ENCODE measurements at regions not wholly inside any gene's neighbourhood (a gene's known extent, or its start where the extent isn't known, plus 50 kb on each side); places are given as distances from the start of the nearest gene placed in this dataset.

DNA sequence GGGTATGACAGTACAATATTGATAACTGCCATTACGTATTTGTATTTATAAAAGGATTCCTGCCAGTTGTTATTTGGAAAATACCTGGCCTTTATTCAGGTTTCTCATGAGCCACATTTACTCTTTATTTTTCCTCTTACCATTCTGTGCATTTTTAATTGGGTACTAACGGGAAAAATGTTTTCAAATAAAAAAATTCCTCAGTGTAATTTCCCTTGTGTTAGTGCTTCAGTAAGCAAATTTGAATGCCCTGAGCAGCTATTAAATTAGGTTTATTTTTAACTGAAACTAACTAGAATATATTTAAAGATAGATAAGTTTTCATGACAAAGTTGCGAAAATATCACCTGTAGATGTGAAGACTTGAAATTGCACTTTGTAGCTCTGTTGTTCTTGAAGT is 146.0 kb downstream of the PTCHD4 start:
- no peaks in the 10 kb centered on the region for H3K79me2 ChIP-seq (replicated peaks; ENCODE audit: insufficient read depth)
- no peaks in the 10 kb centered on the region for H3F3A ChIP-seq (replicated peaks; ENCODE audit: low read depth)
- H2AFZ ChIP-seq, result no peak overlapping the region
- no peak overlapping the region for H3K4me2 ChIP-seq
- no peak for DNase-seq (ENCODE audit: low spot score)
- no peak overlapping the region for H3K4me3 ChIP-seq
- H3K9me2 ChIP-seq (ENCODE audit: insufficient read depth), result peaks cover 7% of the 10 kb centered on the region; the same call in 1 of the 2 replicates
- no peak overlapping the region for H3K27ac Mint-ChIP-seq
- no peaks in the 10 kb centered on the region for H4K20me1 ChIP-seq (replicated peaks; ENCODE audit: insufficient read depth)
- H3K9me3 Mint-ChIP-seq, result no peaks in the 10 kb centered on the region; the same call in 2 of the 3 replicates
- H3K36me3 Mint-ChIP-seq (ENCODE audit: low read depth), result no peaks in the 10 kb centered on the region
- H3K4me1 ChIP-seq (ENCODE audit: insufficient read depth), result no peaks in the 10 kb centered on the region
- no peaks in the 10 kb centered on the region for H3K27me3 Mint-ChIP-seq (ENCODE audit: insufficient read depth, low read depth, poor library complexity)
- no peak overlapping the region for H3K27ac ChIP-seq (ENCODE audit: low read depth)
- H3K36me3 ChIP-seq (ENCODE audit: insufficient read depth), result no peaks in the 10 kb centered on the region
- TF ChIP-seq CREB1 (CRISPR knock-in tag; IDR thresholded peaks at IDR 0.05; ENCODE audit: low read depth) (no peak), STAT1 (IDR thresholded peaks at IDR 0.05; ENCODE audit: unreplicated experiment) (no peak)
- H3K4me1 Mint-ChIP-seq, result peaks cover 2% of the 10 kb centered on the region; the same call in 2 of the 3 replicates
- ATAC-seq, result no peak
- H3K27me3 ChIP-seq (ENCODE audit: insufficient read depth), result no peaks in the 10 kb centered on the region
- H3K4me3 Mint-ChIP-seq, result no peak overlapping the region

- Histone ChIP-seq H3K27me3 (ENCODE audit: insufficient read depth) (no peaks in the 10 kb centered on the region), H3F3A (replicated peaks; ENCODE audit: low read depth) (no peaks in the 10 kb centered on the region), H3K36me3 (ENCODE audit: insufficient read depth) (no peaks in the 10 kb centered on the region), H4K20me1 (replicated peaks; ENCODE audit: insufficient read depth) (no peaks in the 10 kb centered on the region), H3K4me1 (ENCODE audit: insufficient read depth) (no peaks in the 10 kb centered on the region), H3K4me2 (no peak overlapping the region), H3K4me3 (no peak overlapping the region), H2AFZ (no peak overlapping the region), H3K9me2 (ENCODE audit: insufficient read depth) (peaks cover 3% of the 10 kb centered on the region; the same call in 1 of the 2 replicates), H3K27ac (ENCODE audit: low read depth) (no peak overlapping the region), H3K79me2 (replicated peaks; ENCODE audit: insufficient read depth) (no peaks in the 10 kb centered on the region)
- Mint-ChIP-seq H3K27ac (no peak overlapping the region), H3K9me3 (no peaks in the 10 kb centered on the region; the same call in 1 of the 3 replicates), H3K27me3 (ENCODE audit: insufficient read depth, low read depth, poor library complexity) (no peaks in the 10 kb centered on the region), H3K36me3 (ENCODE audit: low read depth) (no peaks in the 10 kb centered on the region), H3K4me3 (no peak overlapping the region), H3K4me1 (no peaks in the 10 kb centered on the region)
- ATAC-seq, result no peak
- no peak for TF ChIP-seq ETS1 (IDR thresholded peaks at IDR 0.05)
- no peak for TF ChIP-seq CTCF (conservative IDR thresholded peaks at IDR 0.05; ENCODE audit: low read depth in 2 of 2)
- no peak for TF ChIP-seq STAT1 (IDR thresholded peaks at IDR 0.05; ENCODE audit: unreplicated experiment)
- TF ChIP-seq REST (IDR thresholded peaks at IDR 0.05; ENCODE audit: unreplicated experiment), result no peak
- no peak for TF ChIP-seq EZH2phosphoT487 (IDR thresholded peaks at IDR 0.05; ENCODE audit: unreplicated experiment)
- DNase-seq (ENCODE audit: low spot score), result no peak
Observed at GRCh38 chr6:47952640-47953039, 158.4 kb downstream of the PTCHD4 start.

Measured in GM23338 (cell line).